GM12892 (cell line): ENCODE measurements at regions not wholly inside any gene's neighbourhood (a gene's known extent, or its start where the extent isn't known, plus 50 kb on each side); places are given as distances from the start of the nearest gene placed in this dataset.

Experiments
- POLR2A ChIP-seq: IDR thresholded peaks from 2 replicates; pipeline ENCODE4 v1.6.1; 2011; ENCODE audit warnings: low read depth, low read length, control low read depth
- POLR2AphosphoS5 ChIP-seq: IDR thresholded peaks from 2 replicates; pipeline ENCODE4 v1.6.1; 2011; ENCODE audit warnings: low read depth, low read length, control low read depth
- TAF1 ChIP-seq: IDR thresholded peaks from 2 replicates; pipeline ENCODE4 v1.6.1; 2011; ENCODE audit warnings: low read depth, mild to moderate bottlenecking, control low read depth, low read length, borderline replicate concordance

DNA sequence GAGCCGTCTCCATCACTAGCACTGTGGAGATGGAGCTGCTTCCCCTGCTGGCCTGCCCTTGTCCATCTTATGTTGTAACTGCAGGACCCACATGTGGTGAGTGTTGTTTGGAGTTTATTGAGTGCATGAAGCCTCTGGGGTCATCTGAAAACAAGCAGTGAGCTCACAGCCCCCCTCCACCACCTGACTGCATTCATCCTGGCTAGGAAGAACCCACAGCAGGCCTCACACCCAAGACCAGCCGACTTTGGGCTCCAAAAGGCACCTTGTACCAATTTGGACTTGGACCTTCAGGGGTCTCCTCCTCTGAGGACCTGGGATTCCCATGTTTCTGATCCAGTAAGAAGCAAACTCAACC, 116.1 kb downstream of the TWIST2 start:
- TF ChIP-seq POLR2A (no peak), POLR2AphosphoS5 (no peak), TAF1 (no peak)
